Fibroblast of mammary gland (primary cell): ENCODE measurements at regions not wholly inside any gene's neighbourhood (a gene's known extent, or its start where the extent isn't known, plus 50 kb on each side); places are given as distances from the start of the nearest gene placed in this dataset.
"Not testable (repeated sequence)": the region's sequence is repeated elsewhere in the genome, so short reads cannot be mapped to it uniquely, and the experiment has no call there.

Experiments used
- DNase-seq: peaks from one replicate; pipeline ENCODE4 v3.0.0-alpha.2; 2010; ENCODE audit warnings: low read depth
- H3K4me3 ChIP-seq: 2 replicates; pipeline ENCODE4 v1.5.1; 2011; ENCODE audit warnings: low read depth, mild to moderate bottlenecking, low read length, moderate library complexity; ENCODE audit not compliant: control insufficient read depth
- TF ChIP-seq, protein P1 (sequence below): conservative IDR thresholded peaks from 2 replicates; pipeline ENCODE4 v1.5.1; 2011; ENCODE audit warnings: low read depth, low read length, inconsistent platforms; ENCODE audit not compliant: control insufficient read depth, insufficient read depth

DNA sequence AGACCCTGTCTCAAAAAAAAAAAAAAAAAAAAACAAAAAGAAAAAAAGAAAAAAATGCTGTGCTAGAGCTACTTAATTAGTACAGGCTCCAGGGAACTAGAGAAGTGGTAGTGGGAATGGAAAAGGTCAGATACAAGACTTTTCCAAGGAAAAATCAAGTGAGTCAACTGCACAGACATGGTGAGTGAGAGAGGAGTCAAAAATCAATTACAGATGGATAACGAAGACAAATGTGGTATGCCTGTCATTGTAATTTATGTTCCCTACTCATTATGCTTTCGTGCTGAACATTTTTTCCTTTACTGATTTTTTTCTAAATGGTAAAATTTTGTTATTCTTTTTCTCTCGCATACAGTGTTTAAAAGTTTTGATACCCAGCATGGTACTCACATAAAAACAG, 111.5 kb downstream of the MDH1 start:
- peak; percentile 32 for DNase-seq
- TF ChIP-seq, protein P1, sequence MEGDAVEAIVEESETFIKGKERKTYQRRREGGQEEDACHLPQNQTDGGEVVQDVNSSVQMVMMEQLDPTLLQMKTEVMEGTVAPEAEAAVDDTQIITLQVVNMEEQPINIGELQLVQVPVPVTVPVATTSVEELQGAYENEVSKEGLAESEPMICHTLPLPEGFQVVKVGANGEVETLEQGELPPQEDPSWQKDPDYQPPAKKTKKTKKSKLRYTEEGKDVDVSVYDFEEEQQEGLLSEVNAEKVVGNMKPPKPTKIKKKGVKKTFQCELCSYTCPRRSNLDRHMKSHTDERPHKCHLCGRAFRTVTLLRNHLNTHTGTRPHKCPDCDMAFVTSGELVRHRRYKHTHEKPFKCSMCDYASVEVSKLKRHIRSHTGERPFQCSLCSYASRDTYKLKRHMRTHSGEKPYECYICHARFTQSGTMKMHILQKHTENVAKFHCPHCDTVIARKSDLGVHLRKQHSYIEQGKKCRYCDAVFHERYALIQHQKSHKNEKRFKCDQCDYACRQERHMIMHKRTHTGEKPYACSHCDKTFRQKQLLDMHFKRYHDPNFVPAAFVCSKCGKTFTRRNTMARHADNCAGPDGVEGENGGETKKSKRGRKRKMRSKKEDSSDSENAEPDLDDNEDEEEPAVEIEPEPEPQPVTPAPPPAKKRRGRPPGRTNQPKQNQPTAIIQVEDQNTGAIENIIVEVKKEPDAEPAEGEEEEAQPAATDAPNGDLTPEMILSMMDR = no peak
- H3K4me3 ChIP-seq = no peak overlapping the region

DNA sequence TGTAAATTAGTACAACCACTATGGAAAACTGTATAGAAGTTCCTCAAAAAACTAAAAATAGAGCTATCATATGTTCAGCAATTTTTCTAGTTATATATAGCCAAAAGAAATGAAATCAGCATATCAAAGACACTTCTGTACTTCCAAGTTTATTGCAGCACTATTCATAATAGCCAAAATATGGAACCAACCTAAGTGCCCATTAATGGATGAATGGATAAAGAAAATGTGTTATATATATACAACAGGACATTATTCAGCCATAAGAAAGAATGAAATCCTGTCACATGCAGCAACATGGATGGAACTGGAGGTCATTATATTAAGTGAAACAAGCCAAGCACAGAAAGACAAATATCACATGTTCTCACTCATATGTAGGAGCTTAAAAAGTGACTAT, 112.6 kb downstream of the MDH1 start:
- no peak for DNase-seq
- no peak overlapping the region for H3K4me3 ChIP-seq
- TF ChIP-seq, protein P1 = no peak

DNA sequence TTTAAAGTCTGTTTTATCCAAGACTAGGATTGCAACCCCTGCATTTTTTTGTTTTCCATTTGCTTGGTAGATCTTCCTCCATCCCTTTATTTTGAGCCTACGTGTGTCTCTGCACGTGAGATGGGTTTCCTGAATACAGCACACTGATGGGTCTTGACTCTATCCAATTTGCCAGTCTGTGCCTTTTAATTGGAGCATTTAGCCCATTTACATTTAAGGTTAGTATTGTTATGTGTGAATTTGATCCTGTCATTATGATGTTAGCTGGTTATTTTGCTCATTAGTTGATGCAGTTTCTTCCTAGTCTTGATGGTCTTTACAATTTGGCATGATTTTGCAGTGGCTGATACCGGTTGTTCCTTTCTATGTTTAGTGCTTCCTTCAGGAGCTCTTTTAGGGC, 117.3 kb downstream of the MDH1 start:
- not testable (repeated sequence) for H3K4me3 ChIP-seq, DNase-seq

DNA sequence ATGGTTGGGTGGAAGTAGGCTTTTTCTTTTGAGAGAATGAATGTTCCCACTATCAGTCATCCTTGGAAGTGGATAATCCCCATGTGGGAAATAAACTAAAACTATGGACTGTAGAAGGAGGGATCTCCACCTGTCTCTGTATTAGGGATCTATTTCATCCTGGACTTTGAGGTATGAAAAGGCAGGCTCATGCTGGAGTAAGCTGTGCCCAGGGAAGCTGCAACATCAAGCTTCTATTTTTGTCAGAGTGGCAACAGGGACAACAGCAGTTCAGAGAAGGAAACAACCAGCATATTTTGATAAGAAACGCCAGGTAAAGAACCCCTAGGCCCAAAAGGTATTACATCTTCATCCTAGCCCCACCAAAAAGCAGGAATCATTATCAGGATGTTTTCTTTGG, 122.0 kb downstream of the MDH1 start:
- TF ChIP-seq, protein P1 = no peak
- H3K4me3 ChIP-seq = no peak overlapping the region
- no peak for DNase-seq

DNA sequence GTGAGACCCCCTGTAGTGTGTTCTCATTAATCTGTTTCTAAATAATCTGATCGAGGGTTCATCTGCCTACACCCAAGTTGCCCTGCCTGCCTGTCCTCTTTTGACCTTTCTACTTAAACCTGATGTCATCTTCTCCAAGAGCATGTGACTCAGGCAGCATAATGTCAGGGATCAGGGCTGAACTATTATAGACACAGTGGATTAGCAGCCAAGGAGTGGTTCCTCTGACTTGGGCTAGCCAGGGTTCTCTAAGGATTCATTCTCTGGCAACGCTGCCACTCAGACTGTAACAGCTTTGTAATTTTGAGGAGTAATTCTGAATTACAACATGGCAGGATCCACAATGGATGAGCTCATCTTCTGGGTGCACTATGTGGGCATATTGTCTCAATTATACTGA, 124.0 kb downstream of the MDH1 start:
- no peak overlapping the region for H3K4me3 ChIP-seq
- peak; percentile 93 for DNase-seq
- TF ChIP-seq, protein P1 = no peak

DNA sequence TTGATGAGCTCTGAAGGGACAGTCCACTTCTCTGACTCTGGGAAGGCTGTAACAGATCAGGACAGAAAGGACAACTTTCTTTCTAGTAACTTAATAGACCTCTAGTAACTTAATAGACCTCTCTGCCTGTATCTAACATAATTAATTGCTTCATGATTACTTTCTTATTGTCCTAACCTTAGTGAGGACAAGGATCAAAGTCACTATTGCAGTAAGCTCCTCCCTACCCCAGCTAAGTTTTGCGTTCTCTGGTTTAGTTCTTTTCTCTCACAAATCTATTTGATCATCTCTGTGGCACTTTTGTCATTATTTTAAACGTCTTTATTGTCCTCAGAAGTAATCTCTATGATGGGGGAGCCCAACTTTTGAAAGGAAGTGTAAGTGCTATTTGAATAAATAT, 125.5 kb upstream of the UGP2 start:
- no peak overlapping the region for H3K4me3 ChIP-seq
- TF ChIP-seq, protein P1 = no peak
- DNase-seq = no peak

DNA sequence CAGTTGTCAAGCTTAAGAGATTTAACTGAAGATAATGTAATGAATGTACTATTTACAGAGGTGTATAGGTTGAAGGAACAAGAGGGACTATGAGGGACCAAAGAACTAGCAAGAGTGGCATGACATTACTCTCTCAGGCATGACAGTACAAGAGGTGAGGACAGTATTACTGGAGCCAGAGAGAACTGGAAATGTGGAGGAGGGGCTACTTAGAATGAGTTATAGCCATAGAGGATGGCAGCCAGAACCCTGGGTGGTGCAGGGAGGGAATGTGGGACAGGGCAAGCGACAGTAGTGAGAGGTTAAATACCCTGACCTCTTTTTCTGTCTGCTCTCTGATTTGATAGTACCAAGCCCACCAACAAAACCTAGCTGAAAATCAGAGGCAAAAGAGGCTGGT, 122.6 kb upstream of the UGP2 start:
- no peak for DNase-seq
- no peak overlapping the region for H3K4me3 ChIP-seq
- TF ChIP-seq, protein P1 = no peak
